Activated T-cell treated with anti-CD3 and anti-CD28 coated beads, Interleukin-2, amount 50 U/mL, for 72 hours (primary cell): ENCODE measurements at regions not wholly inside any gene's neighbourhood (a gene's known extent, or its start where the extent isn't known, plus 50 kb on each side); places are given as distances from the start of the nearest gene placed in this dataset.

ENCODE experiments used
- ATAC-seq, 2 donors: fragments of 150-1000 bp; cut with Tn5 transposase; replicated peaks in 1 of 2; 2 replicates each; pipeline ENCODE4 v1.10.0; 2021; ENCODE audit warnings: moderate library complexity in 2 of 2, mild to moderate bottlenecking in 1 of 2
- DNase-seq, 2 donors: peaks; one replicate each; pipeline ENCODE4 v3.0.0; 2021 to 2022; ENCODE audit warnings: mixed read lengths in 1 of 2
- H3K27ac Mint-ChIP-seq: one replicate; pipeline ENCODE4 v1.8.0; 2022; ENCODE audit warnings: mild to moderate bottlenecking, moderate library complexity, mixed read lengths
- H3K27me3 Mint-ChIP-seq: one replicate; pipeline ENCODE4 v1.8.0; 2022; ENCODE audit warnings: low read depth, mixed read lengths
- H3K36me3 Mint-ChIP-seq, 2 donors: one replicate each; pipeline ENCODE4 v1.8.0; 2022; ENCODE audit warnings: mixed read lengths in 2 of 2, mild to moderate bottlenecking in 1 of 2; ENCODE audit not compliant: insufficient read depth in 2 of 2
- H3K4me1 Mint-ChIP-seq: one replicate; pipeline ENCODE4 v1.8.0; 2022; ENCODE audit warnings: low read depth, mixed read lengths
- H3K4me3 Mint-ChIP-seq, 2 donors: one replicate each; pipeline ENCODE4 v1.8.0; 2022; ENCODE audit warnings: mild to moderate bottlenecking in 2 of 2, mixed read lengths in 2 of 2, moderate library complexity in 2 of 2
- H3K9me3 Mint-ChIP-seq, 2 donors: one replicate each; pipeline ENCODE4 v1.8.0; 2022; ENCODE audit warnings: mixed read lengths in 2 of 2

DNA sequence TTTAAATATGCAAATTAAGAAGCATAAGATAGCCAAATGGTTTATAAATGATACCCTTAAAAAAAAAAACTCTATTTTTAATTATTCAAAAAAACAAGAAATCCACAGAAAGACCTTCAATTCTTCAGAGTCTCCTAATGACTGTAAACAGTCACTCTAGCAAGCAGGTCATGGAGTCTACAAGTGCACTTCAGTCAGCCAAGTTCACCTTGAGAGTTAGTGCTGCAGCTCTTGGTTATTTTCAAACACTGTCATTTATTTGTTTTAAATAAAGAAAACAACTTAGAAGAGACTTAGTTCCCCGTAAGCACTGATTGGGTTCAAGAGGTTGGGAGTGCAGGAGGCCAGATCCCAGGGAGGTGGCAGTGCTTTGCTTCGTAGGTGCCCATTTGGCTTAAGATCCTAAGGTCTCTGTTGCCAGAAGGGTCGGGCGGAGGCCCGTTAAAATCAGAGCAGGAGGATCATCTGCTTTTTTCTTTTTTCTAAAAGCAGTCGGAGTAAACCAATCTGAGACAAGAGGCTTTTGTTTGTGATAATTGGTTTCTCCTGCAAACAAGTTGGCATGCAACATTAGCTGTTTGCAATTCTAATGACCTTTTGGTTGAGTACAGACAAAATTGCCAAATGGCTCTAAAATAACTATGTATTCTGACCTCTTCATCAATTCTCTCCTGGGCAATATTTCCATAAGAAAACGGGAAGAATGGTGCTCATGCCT lies 86.4 kb upstream of the ELMO1 start:
- ATAC-seq (no peak), DNase-seq (no peak)
- H3K4me3 Mint-ChIP-seq = no peak overlapping the region

DNA sequence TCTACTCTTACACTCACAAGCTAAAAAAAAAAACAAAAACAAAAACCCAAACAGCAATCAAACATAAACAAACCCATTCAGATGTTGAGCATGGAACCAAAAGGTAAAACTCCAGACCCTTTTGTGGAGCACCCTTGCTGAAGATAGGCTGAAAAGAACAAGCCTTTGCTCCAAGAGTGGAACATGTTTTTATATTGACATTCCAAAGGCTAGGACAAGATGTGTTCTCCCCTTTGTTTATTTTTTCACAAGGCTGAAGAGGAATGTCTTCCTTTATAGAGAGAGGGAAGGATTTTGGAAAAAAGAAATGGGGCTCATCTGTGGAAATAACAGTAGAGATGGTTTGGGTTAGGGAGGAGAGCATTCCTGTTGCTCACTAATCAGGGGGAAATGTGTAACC lies 87.2 kb upstream of the ELMO1 start:
- no peaks in the 10 kb centered on the region for H3K4me1 Mint-ChIP-seq
- H3K9me3 Mint-ChIP-seq = peaks cover 3 to 4% of the 10 kb centered on the region in 2 donors
- peaks cover 0 to 2% of the 10 kb centered on the region in 2 donors for H3K36me3 Mint-ChIP-seq
- H3K27ac Mint-ChIP-seq = no peak overlapping the region
- peaks cover 11% of the 10 kb centered on the region for H3K27me3 Mint-ChIP-seq
- DNase-seq (no peak), ATAC-seq (no peak)
- H3K4me3 Mint-ChIP-seq = no peak overlapping the region

More for the DNA sequence above, 86.4 kb upstream of the ELMO1 start:
- Mint-ChIP-seq H3K9me3 (peaks cover 3 to 4% of the 10 kb centered on the region in 2 donors), H3K4me1 (no peaks in the 10 kb centered on the region), H3K27me3 (peaks cover 11% of the 10 kb centered on the region), H3K36me3 (peaks cover 0 to 2% of the 10 kb centered on the region in 2 donors), H3K27ac (no peak overlapping the region)

DNA sequence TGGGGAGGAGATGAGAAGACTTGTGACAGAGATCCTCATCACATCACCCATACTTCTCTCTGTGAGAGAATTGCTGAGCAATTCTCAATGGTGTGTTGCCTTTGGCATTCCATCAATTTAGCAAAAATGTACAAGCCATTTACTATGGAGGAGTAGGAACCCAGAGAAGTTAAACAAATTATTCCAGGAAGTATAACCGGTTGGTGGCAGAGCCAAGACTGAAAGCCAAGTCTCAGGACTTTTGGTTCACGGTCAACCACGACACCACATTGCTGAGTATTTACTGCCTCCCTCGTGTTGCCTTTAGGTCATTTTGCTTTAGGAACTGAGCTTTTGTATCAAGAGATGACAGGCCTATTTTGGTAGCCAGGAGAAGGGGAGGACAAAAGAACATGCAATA lies 88.0 kb upstream of the ELMO1 start:
- no peak for DNase-seq
- H3K4me1 Mint-ChIP-seq = no peaks in the 10 kb centered on the region
- H3K9me3 Mint-ChIP-seq = peaks cover 3 to 4% of the 10 kb centered on the region in 2 donors
- peaks cover 4% of the 10 kb centered on the region for H3K27me3 Mint-ChIP-seq
- ATAC-seq = no peak
- H3K4me3 Mint-ChIP-seq = no peak overlapping the region
- H3K36me3 Mint-ChIP-seq = peaks cover 0 to 2% of the 10 kb centered on the region in 2 donors
- no peak overlapping the region for H3K27ac Mint-ChIP-seq

DNA sequence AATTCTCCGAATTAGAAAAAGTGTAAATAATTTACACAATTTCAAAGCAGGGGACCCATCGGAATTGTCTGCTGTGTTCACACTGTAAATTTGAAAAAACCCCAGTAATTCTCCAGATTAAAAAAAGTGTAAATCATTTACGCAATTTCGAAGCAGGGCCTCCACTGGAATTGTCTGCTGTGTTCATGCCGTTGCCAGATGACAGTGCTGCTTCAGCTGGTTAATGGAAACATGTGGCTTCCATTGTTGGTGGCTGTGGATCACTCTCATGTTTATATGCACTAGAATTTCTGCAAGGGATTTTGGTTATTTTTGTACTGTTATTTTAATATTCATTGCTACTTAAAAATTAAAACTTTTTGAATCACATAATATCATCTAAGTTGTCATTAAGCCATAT lies 88.8 kb upstream of the ELMO1 start:
- DNase-seq (no peak), ATAC-seq (no peak)
- no peaks in the 10 kb centered on the region for H3K4me1 Mint-ChIP-seq
- no peak overlapping the region for H3K4me3 Mint-ChIP-seq
- peaks cover 3 to 6% of the 10 kb centered on the region in 2 donors for H3K9me3 Mint-ChIP-seq
- no peaks in the 10 kb centered on the region for H3K27me3 Mint-ChIP-seq
- H3K27ac Mint-ChIP-seq = no peak overlapping the region
- H3K36me3 Mint-ChIP-seq = peaks cover 0 to 2% of the 10 kb centered on the region in 2 donors

DNA sequence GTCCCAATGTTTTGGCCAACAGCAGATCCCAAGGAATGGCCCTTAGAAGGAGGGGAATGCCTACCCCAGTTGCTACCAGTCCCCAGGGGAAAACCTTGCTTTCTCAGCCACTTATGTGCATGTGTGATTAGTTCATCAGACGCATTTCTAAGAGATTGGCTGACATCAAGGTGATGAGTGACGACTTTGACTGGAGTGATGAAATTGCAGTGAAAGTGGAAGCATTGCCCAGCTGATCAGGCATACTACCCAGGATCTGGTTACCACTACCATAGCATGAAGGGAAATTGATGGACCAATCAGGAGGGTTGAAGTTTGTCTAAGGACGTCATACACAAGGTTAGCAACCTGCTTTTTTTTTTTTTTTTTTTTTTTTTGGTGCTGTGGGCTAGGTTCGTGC lies 90.3 kb upstream of the ELMO1 start:
- no peak overlapping the region for H3K4me3 Mint-ChIP-seq
- peaks cover 0 to 3% of the 10 kb centered on the region in 2 donors for H3K9me3 Mint-ChIP-seq
- DNase-seq (no peak), ATAC-seq (no peak)
- H3K27me3 Mint-ChIP-seq = no peaks in the 10 kb centered on the region
- no peak overlapping the region for H3K27ac Mint-ChIP-seq
- no peaks in the 10 kb centered on the region for H3K4me1 Mint-ChIP-seq
- H3K36me3 Mint-ChIP-seq = peaks cover 0 to 2% of the 10 kb centered on the region in 2 donors

DNA sequence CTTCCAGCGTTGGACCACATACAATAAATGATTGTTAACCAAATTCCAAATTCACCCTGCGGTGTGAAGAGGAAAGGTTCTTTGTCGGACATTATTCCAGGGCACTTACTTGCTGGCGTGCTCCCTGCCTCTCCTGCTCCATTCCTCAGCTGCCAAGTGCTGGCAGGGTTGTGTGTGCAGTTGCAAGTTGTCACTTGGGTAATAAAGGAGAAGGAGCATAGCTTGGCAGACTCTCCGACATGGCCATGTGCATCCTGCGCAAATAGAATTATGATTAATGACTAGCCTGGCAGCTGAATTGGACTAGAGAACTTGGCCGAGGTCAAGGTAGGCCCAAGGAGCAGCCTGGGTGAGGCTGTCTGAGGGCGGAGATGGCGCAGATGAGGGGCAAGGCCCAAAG lies 92.3 kb upstream of the ELMO1 start:
- ATAC-seq = no peak

DNA sequence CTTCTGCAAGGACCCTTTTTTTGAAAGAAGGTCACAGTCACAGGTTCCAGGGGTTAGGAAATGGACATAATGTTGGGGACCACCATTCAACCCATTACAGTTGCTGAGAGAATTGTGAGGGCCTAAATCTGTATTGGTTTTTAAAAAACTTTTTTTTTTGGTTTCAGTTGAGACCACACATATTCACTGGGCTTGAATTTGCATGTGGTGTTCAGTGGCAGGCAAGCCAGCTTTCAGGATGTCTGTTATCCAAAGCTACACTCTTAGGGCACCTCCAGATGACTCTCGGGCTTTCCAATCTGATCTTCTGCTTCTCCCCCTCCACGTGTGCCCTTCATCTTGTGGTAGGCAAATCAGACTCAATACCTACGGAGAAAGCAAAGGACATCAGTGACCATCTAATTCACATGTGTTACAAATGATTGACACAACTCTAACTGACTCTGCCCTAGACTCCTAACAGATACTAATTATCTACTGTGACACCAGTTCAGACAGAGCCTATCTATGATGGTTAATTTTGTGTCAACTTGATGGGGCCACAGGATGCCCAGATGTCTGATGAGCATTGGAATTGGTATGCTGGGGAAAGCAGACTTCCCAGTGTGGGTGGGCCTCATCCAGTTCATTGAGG lies 93.3 kb upstream of the ELMO1 start:
- Mint-ChIP-seq H3K27me3 (no peaks in the 10 kb centered on the region), H3K4me1 (no peaks in the 10 kb centered on the region), H3K4me3 (no peak overlapping the region), H3K36me3 (no peaks in the 10 kb centered on the region), H3K27ac (no peak overlapping the region), H3K9me3 (peaks cover 0 to 2% of the 10 kb centered on the region in 2 donors)
- DNase-seq (no peak), ATAC-seq (no peak)

More for the DNA sequence above, 92.3 kb upstream of the ELMO1 start:
- Mint-ChIP-seq H3K36me3 (no peaks in the 10 kb centered on the region), H3K9me3 (peaks cover 0 to 2% of the 10 kb centered on the region in 2 donors), H3K27ac (no peak overlapping the region), H3K4me1 (no peaks in the 10 kb centered on the region), H3K27me3 (no peaks in the 10 kb centered on the region), H3K4me3 (no peak overlapping the region)
- no peak for DNase-seq

DNA sequence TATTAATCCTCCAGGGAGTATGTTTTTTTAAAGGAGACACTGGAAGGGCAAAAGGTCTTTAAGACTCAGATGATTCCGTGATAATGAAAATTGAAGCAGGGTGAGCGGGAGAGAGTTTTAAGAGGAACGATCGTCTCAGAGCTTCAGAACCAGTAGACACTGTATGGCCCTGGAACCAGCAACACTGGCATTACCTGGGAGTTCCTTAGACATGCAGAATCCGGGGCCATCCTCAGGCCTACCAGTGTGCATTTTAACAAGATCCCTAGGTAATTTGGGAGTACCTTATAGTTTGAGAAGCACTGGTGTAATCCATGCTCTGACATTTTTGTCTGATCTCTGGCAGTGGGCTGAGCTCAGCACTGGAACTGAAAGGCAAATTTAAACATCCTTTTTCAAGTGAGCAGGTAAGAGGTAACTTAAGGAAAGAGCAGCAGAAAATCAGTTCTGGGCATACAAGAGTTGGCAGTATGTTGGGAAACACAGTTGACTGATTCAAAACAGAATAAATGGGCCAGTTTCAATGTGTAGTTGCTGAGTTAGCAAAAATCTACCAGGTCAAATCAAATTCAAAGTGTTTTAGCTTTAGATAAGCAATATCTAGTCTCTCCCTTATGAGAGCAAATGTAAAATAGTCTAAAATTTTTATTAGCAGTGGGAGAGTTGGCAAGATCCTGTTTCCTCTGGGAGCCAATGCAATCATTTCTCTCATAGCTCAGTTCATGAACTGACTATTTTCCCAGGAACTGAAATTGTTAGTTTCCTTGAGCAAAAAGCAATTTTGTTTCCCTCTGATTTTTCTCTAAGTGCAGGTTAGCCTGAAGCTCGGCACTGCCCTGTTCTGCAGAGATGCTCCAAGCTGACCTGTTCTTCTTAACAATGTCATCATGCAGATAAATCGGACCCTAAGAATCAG lies 97.2 kb upstream of the ELMO1 start:
- ATAC-seq = no peak
- no peaks in the 10 kb centered on the region for H3K4me1 Mint-ChIP-seq
- H3K4me3 Mint-ChIP-seq = no peak overlapping the region
- no peak for DNase-seq
- no peak overlapping the region for H3K27ac Mint-ChIP-seq
- peaks cover 0 to 2% of the 10 kb centered on the region in 2 donors for H3K9me3 Mint-ChIP-seq
- no peaks in the 10 kb centered on the region for H3K36me3 Mint-ChIP-seq
- H3K27me3 Mint-ChIP-seq = no peaks in the 10 kb centered on the region

DNA sequence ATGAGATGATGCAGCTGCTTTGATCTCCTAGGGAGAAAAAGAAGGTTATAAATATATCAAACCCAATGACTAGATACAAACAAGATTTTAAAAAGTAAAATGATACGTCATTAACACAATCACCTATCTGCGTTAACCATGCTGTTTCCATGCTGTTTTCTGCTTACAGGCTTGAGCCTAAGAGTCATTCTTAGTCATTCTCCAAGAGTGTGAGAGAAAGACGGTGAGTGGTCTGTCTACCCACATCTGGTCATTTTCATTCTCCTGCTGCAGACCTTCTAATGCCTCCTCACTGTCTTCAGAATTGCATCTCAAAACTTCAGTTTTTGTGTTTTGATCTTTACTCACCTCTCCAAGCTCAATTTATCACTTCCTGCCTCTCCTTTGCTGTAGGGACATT lies 98.0 kb upstream of the ELMO1 start:
- no peak for DNase-seq
- no peak for ATAC-seq
- H3K4me3 Mint-ChIP-seq = no peak overlapping the region
- H3K27ac Mint-ChIP-seq = no peak overlapping the region
- H3K36me3 Mint-ChIP-seq = no peaks in the 10 kb centered on the region
- no peaks in the 10 kb centered on the region for H3K4me1 Mint-ChIP-seq
- H3K27me3 Mint-ChIP-seq = peaks cover 5% of the 10 kb centered on the region
- peaks cover 0 to 2% of the 10 kb centered on the region in 2 donors for H3K9me3 Mint-ChIP-seq

DNA sequence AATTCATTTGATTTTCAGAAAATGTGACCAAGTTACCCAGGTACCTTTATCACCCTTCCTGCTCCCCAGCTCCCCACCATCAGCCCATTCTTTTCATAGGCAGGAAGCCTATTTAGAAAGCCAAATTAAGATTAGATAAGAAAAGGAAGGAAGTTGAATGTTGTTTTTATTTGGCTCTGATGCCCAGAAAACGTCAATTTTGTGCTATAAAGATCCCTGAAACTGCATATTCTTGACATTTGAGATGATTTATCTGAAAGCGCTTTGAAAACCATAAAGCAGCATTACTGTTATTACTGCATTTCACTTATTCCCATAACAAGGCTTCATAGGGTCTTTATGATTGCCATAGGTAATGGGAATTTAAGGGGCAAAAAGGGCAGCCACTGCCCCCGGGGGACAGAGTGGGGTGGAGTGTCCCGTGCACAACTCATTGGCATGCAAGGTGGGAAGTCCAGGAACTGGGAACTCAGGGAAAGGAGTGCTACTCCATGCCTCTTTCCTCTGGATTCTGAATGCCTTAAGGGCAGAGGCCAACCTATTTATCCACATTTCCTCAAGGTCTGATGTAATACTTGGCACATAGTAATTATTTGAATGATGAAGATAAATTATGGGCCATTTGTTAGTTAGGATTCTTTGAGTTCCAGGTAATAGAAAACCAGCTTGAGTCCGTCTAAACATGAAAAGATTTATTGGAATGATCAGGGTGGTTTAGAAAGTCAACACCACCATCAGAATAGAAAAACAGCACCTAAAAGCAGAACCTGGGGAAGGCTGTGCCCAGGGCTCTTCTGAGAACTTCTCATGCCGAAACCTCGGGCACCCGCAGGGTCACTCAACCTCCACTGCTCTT lies 100.6 kb upstream of the ELMO1 start:
- Mint-ChIP-seq H3K36me3 (no peaks in the 10 kb centered on the region), H3K4me1 (no peaks in the 10 kb centered on the region), H3K27me3 (peaks cover 13% of the 10 kb centered on the region), H3K27ac (no peak overlapping the region), H3K9me3 (no peaks in the 10 kb centered on the region), H3K4me3 (no peak overlapping the region)
- DNase-seq = no peak
- ATAC-seq = no peak

DNA sequence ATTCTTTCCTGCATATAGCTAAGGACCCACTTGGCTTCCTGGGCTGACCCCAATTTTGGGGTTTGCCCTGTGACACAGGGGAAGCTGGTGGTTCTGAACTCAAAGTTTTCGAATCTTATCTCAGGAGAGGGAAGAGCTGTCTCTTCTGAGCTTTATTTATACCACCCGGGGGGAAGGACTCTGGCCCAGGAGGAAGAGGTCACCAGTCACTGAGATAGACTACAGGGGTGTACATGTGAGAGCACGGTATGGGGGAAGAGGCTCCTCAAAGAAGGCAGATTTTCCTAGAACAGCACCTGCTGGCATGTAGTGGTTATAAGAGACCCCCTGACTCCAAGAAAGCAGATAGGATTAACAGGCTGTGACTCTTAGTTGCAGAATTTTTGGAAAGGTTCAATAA lies 101.8 kb upstream of the ELMO1 start:
- H3K4me1 Mint-ChIP-seq = no peaks in the 10 kb centered on the region
- no peak for DNase-seq
- H3K27ac Mint-ChIP-seq = no peak overlapping the region
- H3K27me3 Mint-ChIP-seq = peaks cover 13% of the 10 kb centered on the region
- no peaks in the 10 kb centered on the region for H3K36me3 Mint-ChIP-seq
- no peak overlapping the region for H3K4me3 Mint-ChIP-seq
- no peak for ATAC-seq
- no peaks in the 10 kb centered on the region for H3K9me3 Mint-ChIP-seq

DNA sequence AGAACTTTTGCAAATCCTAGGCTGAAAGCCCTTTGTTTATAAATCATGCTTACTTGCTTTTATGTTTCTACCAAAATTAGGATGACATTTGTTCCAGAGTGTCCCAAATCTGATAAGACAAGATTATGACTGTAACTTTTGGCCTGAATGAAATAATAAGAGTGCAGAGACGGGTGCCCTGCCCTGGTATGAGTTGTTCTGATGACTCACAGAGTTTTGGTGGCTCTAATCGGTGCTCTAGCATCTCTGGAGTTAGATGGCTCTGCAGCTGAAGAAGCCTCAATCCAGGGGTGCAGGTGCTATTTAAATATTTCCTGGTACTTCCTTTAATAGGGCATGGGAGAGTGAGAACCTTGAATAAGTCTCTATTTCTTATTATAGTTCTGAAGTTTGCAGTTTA lies 102.2 kb upstream of the ELMO1 start:
- H3K4me3 Mint-ChIP-seq = no peak overlapping the region
- no peak overlapping the region for H3K27ac Mint-ChIP-seq
- no peaks in the 10 kb centered on the region for H3K4me1 Mint-ChIP-seq
- no peak for DNase-seq
- no peak for ATAC-seq
- no peaks in the 10 kb centered on the region for H3K36me3 Mint-ChIP-seq
- H3K27me3 Mint-ChIP-seq = peaks cover 13% of the 10 kb centered on the region
- H3K9me3 Mint-ChIP-seq = no peaks in the 10 kb centered on the region
